IMR-90 (cell line): ENCODE measurements at regions not wholly inside any gene's neighbourhood (a gene's known extent, or its start where the extent isn't known, plus 50 kb on each side); places are given as distances from the start of the nearest gene placed in this dataset.

Experiments
- ATAC-seq: fragments of 200-7000 bp; cut with Tn5 transposase; 2 replicates; pipeline ENCODE4 v1.9.1; 2020; ENCODE audit warnings: low read depth, mild to moderate bottlenecking, moderate library complexity
- BruUV-seq: library from RNA; stranded (reverse); fragments of 400-500 nt; replicated peaks from 2 replicates; lab custom pipeline; 2021; lab: Mats Ljungman, UMichigan
- CTCF ChIA-PET: fragments of 300-600 bp; formaldehyde crosslinking; extraction: SDS; loops from one replicate; lab custom pipeline; 2021; ENCODE audit warnings: antibody characterized with exemption; lab: Yijun Ruan, JAX
- POLR2A ChIA-PET: fragments of 300-600 bp; sonication (Branson Sonifier 250); formaldehyde crosslinking; loops from one replicate; lab custom pipeline; 2022; ENCODE audit warnings: antibody characterized with exemption; ENCODE audit not compliant: unreplicated experiment; lab: Charles Lee
- DNase-seq: peaks from one replicate; pipeline ENCODE4 v3.0.0; 2013
- H2AFZ ChIP-seq: replicated peaks from 2 replicates; pipeline ENCODE3; 2013; ENCODE audit warnings: low read length, mild to moderate bottlenecking; ENCODE audit not compliant: poor library complexity
- H2AK5ac ChIP-seq: 2 replicates; pipeline ENCODE4 v1.6.1; 2013; ENCODE audit warnings: low read depth, low read length, inconsistent platforms
- H2AK9ac ChIP-seq: replicated peaks from 2 replicates; pipeline ENCODE3; 2013; ENCODE audit warnings: mild to moderate bottlenecking, low read depth, low read length, moderate library complexity; ENCODE audit not compliant: poor library complexity
- H2BK120ac ChIP-seq: 2 replicates; pipeline ENCODE4 v1.6.1; 2013; ENCODE audit warnings: low read depth, low read length, inconsistent platforms
- H2BK15ac ChIP-seq: 3 replicates; pipeline ENCODE4 v1.6.1; 2013; ENCODE audit warnings: low read depth, low read length, inconsistent platforms
- H2BK20ac ChIP-seq: 2 replicates; pipeline ENCODE4 v1.6.1; 2013; ENCODE audit warnings: low read depth, mild to moderate bottlenecking, inconsistent platforms, low read length, moderate library complexity
- H2BK5ac ChIP-seq: 2 replicates; pipeline ENCODE4 v1.6.1; 2013; ENCODE audit warnings: mild to moderate bottlenecking, low read depth, low read length, inconsistent platforms; ENCODE audit not compliant: poor library complexity, severe bottlenecking
- H3K14ac ChIP-seq: replicated peaks from 2 replicates; pipeline ENCODE4 v1.6.1; 2013; ENCODE audit warnings: low read depth, low read length, inconsistent platforms
- H3K18ac ChIP-seq: 2 replicates; pipeline ENCODE4 v1.6.1; 2013; ENCODE audit warnings: low read depth, low read length, control low read depth
- H3K23ac ChIP-seq: 2 replicates; pipeline ENCODE4 v1.6.1; 2013; ENCODE audit warnings: low read depth, low read length, inconsistent platforms
- H3K27ac ChIP-seq: 2 replicates; pipeline ENCODE4 v1.5.1; 2013; ENCODE audit warnings: mild to moderate bottlenecking, control low read depth, low read length; ENCODE audit not compliant: insufficient read depth
- H3K27me3 ChIP-seq: 2 replicates; pipeline ENCODE4 v1.6.1; 2013; ENCODE audit warnings: low read length; ENCODE audit not compliant: control insufficient read depth, insufficient read depth
- H3K36me3 ChIP-seq: 2 replicates; pipeline ENCODE4 v1.6.1; 2013; ENCODE audit warnings: low read length, mixed read lengths; ENCODE audit not compliant: control insufficient read depth, insufficient read depth
- H3K4ac ChIP-seq: 2 replicates; pipeline ENCODE4 v1.6.1; 2013; ENCODE audit warnings: low read depth, low read length, inconsistent platforms
- H3K4me1 ChIP-seq: 2 replicates; pipeline ENCODE4 v1.6.1; 2013; ENCODE audit warnings: low read length, mixed read lengths; ENCODE audit not compliant: control insufficient read depth, insufficient read depth
- H3K4me2 ChIP-seq: 2 replicates; pipeline ENCODE4 v1.6.1; 2013; ENCODE audit warnings: low read depth, mild to moderate bottlenecking, control low read depth, low read length, moderate library complexity
- H3K4me3 ChIP-seq: 2 replicates; pipeline ENCODE4 v1.5.1; 2013; ENCODE audit warnings: low read depth, mild to moderate bottlenecking, control low read depth, low read length, moderate library complexity; ENCODE audit not compliant: insufficient read depth
- H3K56ac ChIP-seq: 2 replicates; pipeline ENCODE4 v1.6.1; 2013; ENCODE audit warnings: low read length, inconsistent platforms; ENCODE audit not compliant: insufficient read depth; ENCODE audit errors: extremely low read depth
- H3K79me1 ChIP-seq, 2 experiments: 2 replicates each; pipeline ENCODE4 v1.6.1; 2013; ENCODE audit warnings: low read length in 2 of 2, inconsistent platforms in 1 of 2, low read depth in 1 of 2
- H3K9ac ChIP-seq: 2 replicates; pipeline ENCODE4 v1.6.1; 2013; ENCODE audit warnings: low read depth, low read length, control low read depth
- H3K9me1 ChIP-seq: 2 replicates; pipeline ENCODE4 v1.6.1; 2013; ENCODE audit warnings: low read length, inconsistent platforms; ENCODE audit not compliant: insufficient read depth
- H3K9me3 ChIP-seq: 2 replicates; pipeline ENCODE4 v1.6.1; 2013; ENCODE audit warnings: low read length; ENCODE audit not compliant: control insufficient read depth, insufficient read depth
- H4K20me1 ChIP-seq: 2 replicates; pipeline ENCODE4 v1.6.1; 2013; ENCODE audit warnings: low read length, inconsistent platforms; ENCODE audit not compliant: insufficient read depth
- H4K5ac ChIP-seq: 2 replicates; pipeline ENCODE4 v1.6.1; 2013; ENCODE audit warnings: mild to moderate bottlenecking, low read depth, low read length, control low read depth
- H4K8ac ChIP-seq, 2 experiments: 2 replicates each; pipeline ENCODE4 v1.6.1; 2013; ENCODE audit warnings: low read depth in 2 of 2, low read length in 2 of 2, control low read depth in 1 of 2, inconsistent platforms in 1 of 2
- H4K91ac ChIP-seq: 2 replicates; pipeline ENCODE4 v1.6.1; 2013; ENCODE audit warnings: low read depth, low read length, inconsistent platforms; ENCODE audit not compliant: insufficient read depth
- POLR2A ChIP-seq: IDR thresholded peaks from 2 replicates; pipeline ENCODE4 v1.6.1; 2012; ENCODE audit warnings: mild to moderate bottlenecking, low read depth, low read length
- WGBS, 2 experiments: methylation state at CpG; one replicate each; pipeline versions ENCODE4 v1.1.5 to v1.1.7; 2013; ENCODE audit warnings: missing lambda C conversion rate in 2 of 2; ENCODE audit not compliant: insufficient read length in 1 of 2; ENCODE audit errors: extremely low coverage in 2 of 2; 5-methylcytosine and 5-hydroxymethylcytosine counted together
- dilution Hi-C: fragments of 300-500 bp; cut with HindIII; formaldehyde crosslinking; loops from one replicate; pipeline ENCODE4 v1.14.3; 2018; ENCODE audit warnings: low sequenced_read_pairs; ENCODE audit not compliant: unreplicated experiment
- in situ Hi-C: fragments of 300-500 bp; cut with MboI; formaldehyde crosslinking; loops from 3 replicates; pipeline ENCODE4 v1.14.3; 2019; ENCODE audit warnings: low sequenced_read_pairs, inconsistent platforms, mixed read lengths
- intact Hi-C: fragments of 100-400 bp; cut with micrococcal nuclease; formaldehyde crosslinking; loops from 2 replicates; pipeline ENCODE4 v1.10.0; 2022
- TF ChIP-seq, protein P1 (sequence below): fragments of 150-350 bp; IDR thresholded peaks from 2 replicates; pipeline ENCODE4 v1.6.1; 2017; ENCODE audit warnings: mild to moderate bottlenecking, antibody characterized with exemption, low read length, low read depth

DNA sequence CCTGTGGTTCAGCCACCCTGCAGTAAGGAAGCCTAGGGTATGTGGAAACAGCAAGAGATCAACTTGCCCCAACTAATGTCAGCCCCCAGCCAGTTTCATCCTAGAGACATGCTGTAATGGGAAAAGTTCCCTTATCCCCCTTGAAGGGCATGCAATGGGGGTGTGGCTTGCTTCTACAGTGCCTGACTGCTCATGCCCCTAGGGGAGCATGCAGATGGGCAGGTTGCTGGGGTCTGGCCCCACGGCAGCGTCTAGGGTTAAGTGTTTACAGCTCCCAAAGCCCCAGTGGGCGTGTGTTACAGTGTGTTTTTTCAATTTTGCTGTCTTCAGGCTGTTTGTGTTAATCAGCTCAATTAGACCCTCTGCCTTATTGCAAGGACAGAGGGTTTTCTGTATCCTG is 1105.9 kb downstream of the AMY1C start:
- H3K23ac ChIP-seq = no peak overlapping the region
- no peak overlapping the region for H3K9ac ChIP-seq
- no peaks in the 10 kb centered on the region for H3K9me1 ChIP-seq
- no peak overlapping the region for H4K91ac ChIP-seq
- peaks cover 18% of the 10 kb centered on the region for H3K9me3 ChIP-seq
- no peaks in the 10 kb centered on the region for H3K27me3 ChIP-seq
- intact Hi-C loops = no loop called here
- no peaks in the 10 kb centered on the region for H3K79me1 ChIP-seq
- no peak overlapping the region for H2AFZ ChIP-seq
- no CpG with 5 or more reads among the region's 3 CpGs for WGBS, 2 experiments
- H4K5ac ChIP-seq = no peak overlapping the region
- CTCF ChIA-PET = no interaction called here
- in situ Hi-C loops = no loop called here
- H3K36me3 ChIP-seq = no peaks in the 10 kb centered on the region
- POLR2A ChIA-PET = no interaction called here
- DNase-seq (no peak), ATAC-seq (no peak)
- no peak overlapping the region for H2BK120ac ChIP-seq
- H2BK15ac ChIP-seq = no peak overlapping the region
- no peak overlapping the region for H2AK9ac ChIP-seq
- H3K56ac ChIP-seq = no peak overlapping the region
- H4K20me1 ChIP-seq = no peaks in the 10 kb centered on the region
- no peak overlapping the region for H3K4ac ChIP-seq
- no peak overlapping the region for H2BK5ac ChIP-seq
- dilution Hi-C loops = no loop called here
- no peak overlapping the region for H2AK5ac ChIP-seq
- no peak overlapping the region for H2BK20ac ChIP-seq
- H4K8ac ChIP-seq = no peak overlapping the region
- BruUV-seq = no TSS peak
- TF ChIP-seq, protein P1, sequence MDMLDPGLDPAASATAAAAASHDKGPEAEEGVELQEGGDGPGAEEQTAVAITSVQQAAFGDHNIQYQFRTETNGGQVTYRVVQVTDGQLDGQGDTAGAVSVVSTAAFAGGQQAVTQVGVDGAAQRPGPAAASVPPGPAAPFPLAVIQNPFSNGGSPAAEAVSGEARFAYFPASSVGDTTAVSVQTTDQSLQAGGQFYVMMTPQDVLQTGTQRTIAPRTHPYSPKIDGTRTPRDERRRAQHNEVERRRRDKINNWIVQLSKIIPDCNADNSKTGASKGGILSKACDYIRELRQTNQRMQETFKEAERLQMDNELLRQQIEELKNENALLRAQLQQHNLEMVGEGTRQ = no peak
- TF ChIP-seq POLR2A = no peak
- H3K14ac ChIP-seq = no peak overlapping the region
- H3K4me3 ChIP-seq = no peak overlapping the region
- no peak overlapping the region for H3K27ac ChIP-seq
- H3K18ac ChIP-seq = no peak overlapping the region
- H3K4me1 ChIP-seq = no peaks in the 10 kb centered on the region
- H3K4me2 ChIP-seq = no peak overlapping the region
